DOHH2 (cell line): ENCODE measurements at regions not wholly inside any gene's neighbourhood (a gene's known extent, or its start where the extent isn't known, plus 50 kb on each side); places are given as distances from the start of the nearest gene placed in this dataset.

Experiments
- EZH2phosphoT487 ChIP-seq: fragments of 200-600 bp; sonication (generic); IDR thresholded peaks from 2 replicates; pipeline ENCODE4 v1.6.1; 2017; ENCODE audit warnings: borderline replicate concordance, mild to moderate bottlenecking, antibody characterized with exemption, low read length, moderate library complexity, mixed read lengths
- TF ChIP-seq, protein P1 (sequence below): fragments of 200-600 bp; sonication (generic); IDR thresholded peaks from one replicate; pipeline ENCODE4 v1.5.1; 2014; ENCODE audit warnings: antibody characterized with exemption, mild to moderate bottlenecking, low read depth, low read length; ENCODE audit not compliant: poor library complexity, severe bottlenecking

DNA sequence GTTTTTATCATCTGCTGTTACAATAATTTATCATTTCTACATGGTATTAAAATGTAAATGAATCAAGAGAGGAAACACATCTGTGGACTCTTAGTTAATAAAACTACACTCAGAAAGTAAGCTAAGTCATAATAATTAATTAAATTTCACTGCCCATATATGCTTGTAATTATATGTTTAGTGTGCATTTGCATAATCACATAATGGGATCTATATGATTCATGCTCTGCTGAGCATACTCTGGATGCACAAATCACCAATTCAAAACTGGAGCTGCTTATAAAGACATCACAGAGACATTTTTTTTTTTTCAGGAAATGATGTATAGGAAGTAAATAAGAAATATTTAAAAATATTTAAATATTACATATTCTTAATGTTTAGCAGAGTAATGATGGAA is 151.6 kb upstream of the STEAP4 start:
- TF ChIP-seq, protein P1, sequence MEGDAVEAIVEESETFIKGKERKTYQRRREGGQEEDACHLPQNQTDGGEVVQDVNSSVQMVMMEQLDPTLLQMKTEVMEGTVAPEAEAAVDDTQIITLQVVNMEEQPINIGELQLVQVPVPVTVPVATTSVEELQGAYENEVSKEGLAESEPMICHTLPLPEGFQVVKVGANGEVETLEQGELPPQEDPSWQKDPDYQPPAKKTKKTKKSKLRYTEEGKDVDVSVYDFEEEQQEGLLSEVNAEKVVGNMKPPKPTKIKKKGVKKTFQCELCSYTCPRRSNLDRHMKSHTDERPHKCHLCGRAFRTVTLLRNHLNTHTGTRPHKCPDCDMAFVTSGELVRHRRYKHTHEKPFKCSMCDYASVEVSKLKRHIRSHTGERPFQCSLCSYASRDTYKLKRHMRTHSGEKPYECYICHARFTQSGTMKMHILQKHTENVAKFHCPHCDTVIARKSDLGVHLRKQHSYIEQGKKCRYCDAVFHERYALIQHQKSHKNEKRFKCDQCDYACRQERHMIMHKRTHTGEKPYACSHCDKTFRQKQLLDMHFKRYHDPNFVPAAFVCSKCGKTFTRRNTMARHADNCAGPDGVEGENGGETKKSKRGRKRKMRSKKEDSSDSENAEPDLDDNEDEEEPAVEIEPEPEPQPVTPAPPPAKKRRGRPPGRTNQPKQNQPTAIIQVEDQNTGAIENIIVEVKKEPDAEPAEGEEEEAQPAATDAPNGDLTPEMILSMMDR, result no peak
- TF ChIP-seq EZH2phosphoT487, result no peak
